WI38 (cell line): ENCODE measurements at regions not wholly inside any gene's neighbourhood (a gene's known extent, or its start where the extent isn't known, plus 50 kb on each side); places are given as distances from the start of the nearest gene placed in this dataset.
A peak's percentile ranks its signal among the peaks of the same experiment; 100 is the strongest.
"Not testable (repeated sequence)": the region's sequence is repeated elsewhere in the genome, so short reads cannot be mapped to it uniquely, and the experiment has no call there.

ENCODE experiments used
- H3K4me3 ChIP-seq: 2 replicates; pipeline ENCODE4 v1.5.1; 2011; ENCODE audit warnings: low read depth, mild to moderate bottlenecking, control low read depth, low read length
- TF ChIP-seq, protein P1 (sequence below): IDR thresholded peaks from 2 replicates; pipeline ENCODE4 v1.5.1; 2012; ENCODE audit warnings: low read depth, mild to moderate bottlenecking, control low read depth, low read length

DNA sequence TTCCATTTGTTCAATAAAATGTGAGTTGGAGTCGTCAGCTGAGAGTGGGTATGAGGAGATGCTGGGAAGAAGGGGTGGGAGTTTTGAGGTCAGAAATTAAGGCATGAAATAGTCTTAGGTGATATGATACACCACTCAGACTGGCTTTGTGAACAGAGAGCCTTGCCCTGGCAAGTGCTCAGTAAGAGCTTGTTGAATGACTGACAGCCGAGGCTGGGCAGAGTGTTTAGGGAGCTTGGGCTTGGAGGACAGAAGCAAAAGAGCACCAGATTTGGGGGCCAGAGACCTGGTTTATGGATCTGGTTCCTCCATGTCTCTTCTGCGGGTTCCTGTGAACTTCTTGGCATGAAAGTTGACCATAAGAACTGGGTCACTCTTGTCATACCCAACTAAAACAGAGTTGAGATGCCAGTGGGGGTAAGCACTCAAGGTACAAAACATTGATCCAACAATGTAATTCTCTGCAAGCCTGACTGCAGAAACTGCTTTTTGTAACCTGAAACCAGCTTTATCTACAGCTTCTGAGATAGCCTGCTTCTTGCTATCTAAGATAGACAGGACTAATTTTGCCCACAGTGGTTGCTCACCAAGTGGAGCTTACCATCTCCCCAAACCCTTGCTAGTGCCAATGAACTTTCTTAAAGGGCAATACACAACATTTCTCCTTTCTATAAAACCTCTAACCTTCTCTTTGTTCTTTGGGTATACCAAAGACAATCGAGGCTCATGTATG is 126.4 kb downstream of the TENT5C start:
- H3K4me3 ChIP-seq = no peak overlapping the region
- TF ChIP-seq, protein P1, sequence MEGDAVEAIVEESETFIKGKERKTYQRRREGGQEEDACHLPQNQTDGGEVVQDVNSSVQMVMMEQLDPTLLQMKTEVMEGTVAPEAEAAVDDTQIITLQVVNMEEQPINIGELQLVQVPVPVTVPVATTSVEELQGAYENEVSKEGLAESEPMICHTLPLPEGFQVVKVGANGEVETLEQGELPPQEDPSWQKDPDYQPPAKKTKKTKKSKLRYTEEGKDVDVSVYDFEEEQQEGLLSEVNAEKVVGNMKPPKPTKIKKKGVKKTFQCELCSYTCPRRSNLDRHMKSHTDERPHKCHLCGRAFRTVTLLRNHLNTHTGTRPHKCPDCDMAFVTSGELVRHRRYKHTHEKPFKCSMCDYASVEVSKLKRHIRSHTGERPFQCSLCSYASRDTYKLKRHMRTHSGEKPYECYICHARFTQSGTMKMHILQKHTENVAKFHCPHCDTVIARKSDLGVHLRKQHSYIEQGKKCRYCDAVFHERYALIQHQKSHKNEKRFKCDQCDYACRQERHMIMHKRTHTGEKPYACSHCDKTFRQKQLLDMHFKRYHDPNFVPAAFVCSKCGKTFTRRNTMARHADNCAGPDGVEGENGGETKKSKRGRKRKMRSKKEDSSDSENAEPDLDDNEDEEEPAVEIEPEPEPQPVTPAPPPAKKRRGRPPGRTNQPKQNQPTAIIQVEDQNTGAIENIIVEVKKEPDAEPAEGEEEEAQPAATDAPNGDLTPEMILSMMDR = no peak

DNA sequence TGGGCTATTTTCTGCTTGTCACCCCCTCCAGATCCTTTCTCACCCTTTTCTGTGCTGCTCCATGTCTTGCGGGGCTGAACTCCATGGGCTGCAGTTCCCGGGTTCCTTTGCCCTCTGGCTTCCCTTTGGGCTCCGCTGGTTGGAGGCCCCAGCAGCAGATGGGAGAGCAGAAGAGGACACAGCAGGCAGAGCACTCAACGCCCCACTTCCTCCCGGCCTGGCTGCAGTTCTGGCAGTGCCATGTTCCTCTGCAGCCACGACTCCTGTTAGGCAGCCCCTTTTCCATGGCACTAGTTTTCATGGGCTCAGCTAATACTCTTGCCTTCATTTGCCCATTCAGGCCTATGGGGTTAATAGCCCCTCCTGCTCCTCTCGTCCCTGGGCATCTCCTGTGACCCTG is 127.1 kb downstream of the TENT5C start:
- TF ChIP-seq, protein P1 = no peak
- no peak overlapping the region for H3K4me3 ChIP-seq

GRCh38 chr1:117734403-117734802 is 128.6 kb downstream of the TENT5C start:
- H3K4me3 ChIP-seq = no peak overlapping the region
- TF ChIP-seq, protein P1 = no peak

DNA sequence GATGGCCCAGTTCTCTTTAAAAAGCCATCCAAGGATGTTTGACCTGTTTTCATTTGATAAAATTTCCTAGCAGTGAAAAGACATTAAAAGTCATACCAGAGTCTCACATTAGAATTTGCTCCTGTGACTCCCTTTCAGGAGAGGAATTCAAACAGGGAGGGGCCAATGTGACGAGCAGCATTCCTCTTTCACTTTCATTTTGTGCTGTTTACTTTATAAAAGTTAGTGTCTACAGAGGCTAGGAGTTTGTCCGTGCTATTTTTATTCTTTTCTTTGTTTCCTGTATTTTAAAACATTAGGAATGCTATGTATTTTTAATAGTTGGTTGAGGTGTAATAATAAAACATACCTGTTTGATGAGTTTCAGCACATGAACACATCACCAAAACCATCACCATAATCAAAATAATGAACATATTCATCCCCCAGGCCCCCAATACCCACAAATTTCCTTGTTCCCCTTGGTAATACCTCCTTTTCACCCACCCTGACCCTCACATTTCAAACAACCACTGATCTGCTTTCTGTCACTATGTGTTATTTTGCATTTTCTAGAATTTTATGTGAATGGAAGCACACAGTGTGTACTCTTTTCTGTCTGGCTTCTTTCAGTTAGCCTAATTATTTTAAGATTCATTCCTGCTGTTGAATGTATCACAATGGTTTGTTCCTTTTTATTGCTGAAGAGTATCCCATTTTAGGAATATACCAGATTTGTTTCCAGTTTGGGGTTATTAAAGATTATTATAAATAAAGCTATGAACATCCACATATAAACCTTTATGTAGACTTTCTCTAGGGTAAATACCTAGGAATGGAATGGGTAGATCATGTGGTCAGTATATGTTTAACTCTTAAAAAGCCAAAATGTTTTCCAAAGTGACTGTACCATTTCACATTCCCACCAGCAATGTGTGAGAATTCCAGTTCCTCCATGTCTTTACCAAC is 129.5 kb downstream of the TENT5C start:
- TF ChIP-seq, protein P1 = no peak
- H3K4me3 ChIP-seq = peak overlapping the region; percentile 13

- TF ChIP-seq, protein P1 = no peak
- H3K4me3 ChIP-seq = no peak overlapping the region
These were observed 133.7 kb downstream of the TENT5C start for GRCh38 chr1:117739504-117739903.

DNA sequence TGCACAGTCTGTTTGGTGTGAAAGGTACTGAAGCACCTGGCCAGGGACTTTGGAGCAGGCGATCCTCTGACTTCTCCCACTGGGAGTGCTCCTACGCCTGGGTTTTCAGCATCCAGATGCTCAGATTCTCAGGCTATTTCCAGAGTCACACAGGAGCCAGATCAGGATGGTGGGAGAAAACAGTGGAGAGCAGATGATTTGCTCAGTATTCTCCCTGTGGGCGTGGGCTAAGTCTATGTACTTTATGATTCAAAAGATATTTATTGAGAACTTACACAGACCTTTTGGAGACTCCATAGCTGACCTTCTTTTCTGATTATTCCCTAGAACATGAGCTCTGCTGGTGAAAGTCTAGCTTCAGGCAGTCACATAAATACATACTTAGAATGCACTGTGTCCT is 134.6 kb downstream of the TENT5C start:
- H3K4me3 ChIP-seq = no peak overlapping the region
- TF ChIP-seq, protein P1 = no peak

GRCh38 chr1:117746565-117746964 is 140.7 kb downstream of the TENT5C start:
- H3K4me3 ChIP-seq = not testable (repeated sequence)
